ENCODE measurements at regions not wholly inside any gene's neighbourhood (a gene's known extent, or its start where the extent isn't known, plus 50 kb on each side); places are given as distances from the start of the nearest gene placed in this dataset.

- ATAC-seq (ENCODE audit: insufficient read depth, low read depth) (no peak), DNase-seq (no peak)
- Histone ChIP-seq H3K9ac (ENCODE audit: low read depth, low read length) (no peak overlapping the region), H3K4me3 (ENCODE audit: low read depth in 1 of 2, low read length in 2 of 2) (no peak overlapping the region), H4K20me1 (ENCODE audit: insufficient read depth, low read length) (no peaks in the 10 kb centered on the region), H3K9me3 (ENCODE audit: insufficient read depth, low read length, severe bottlenecking) (no peaks in the 10 kb centered on the region), H2AFZ (ENCODE audit: low read depth, low read length) (no peak overlapping the region), H3K79me2 (ENCODE audit: insufficient read depth, low read length) (no peaks in the 10 kb centered on the region), H3K36me3 (ENCODE audit: insufficient read depth, low read length) (no peaks in the 10 kb centered on the region), H3K27me3 (ENCODE audit: insufficient read depth, low read length, poor library complexity) (no peaks in the 10 kb centered on the region), H3K27ac (ENCODE audit: low read length) (no peak overlapping the region), H3K4me2 (ENCODE audit: insufficient read depth, low read length) (no peak overlapping the region), H3K4me1 (ENCODE audit: insufficient read depth, low read length) (no peaks in the 10 kb centered on the region)
- TF ChIP-seq EZH2 (IDR thresholded peaks at IDR 0.05; ENCODE audit: borderline replicate concordance, low read depth, low read length, severe bottlenecking) (no peak), CTCF (IDR thresholded peaks at IDR 0.05; ENCODE audit: borderline replicate concordance, extremely low read depth, low read length, poor library complexity, severe bottlenecking) (no peak)
Observed at GRCh38 chr9:99509900-99510535, 287.9 kb downstream of the SEC61B start.

- Histone ChIP-seq H3K9ac (ENCODE audit: low read depth, low read length) (no peak overlapping the region), H3K4me1 (ENCODE audit: insufficient read depth, low read length) (no peaks in the 10 kb centered on the region), H3K79me2 (ENCODE audit: insufficient read depth, low read length) (no peaks in the 10 kb centered on the region), H3K27ac (ENCODE audit: low read length) (no peak overlapping the region), H3K36me3 (ENCODE audit: insufficient read depth, low read length) (no peaks in the 10 kb centered on the region), H3K9me3 (ENCODE audit: insufficient read depth, low read length, severe bottlenecking) (no peaks in the 10 kb centered on the region), H3K27me3 (ENCODE audit: insufficient read depth, low read length, poor library complexity) (peaks cover 4% of the 10 kb centered on the region), H3K4me3 (ENCODE audit: low read depth in 1 of 2, low read length in 2 of 2) (no peak overlapping the region), H3K4me2 (ENCODE audit: insufficient read depth, low read length) (no peak overlapping the region), H2AFZ (ENCODE audit: low read depth, low read length) (no peak overlapping the region), H4K20me1 (ENCODE audit: insufficient read depth, low read length) (no peaks in the 10 kb centered on the region)
- ATAC-seq (ENCODE audit: insufficient read depth, low read depth) (no peak), DNase-seq (no peak)
- TF ChIP-seq CTCF (IDR thresholded peaks at IDR 0.05; ENCODE audit: borderline replicate concordance, extremely low read depth, low read length, poor library complexity, severe bottlenecking) (no peak), EZH2 (IDR thresholded peaks at IDR 0.05; ENCODE audit: borderline replicate concordance, low read depth, low read length, severe bottlenecking) (no peak)
Observed at GRCh38 chr9:99511723-99512122, 289.6 kb downstream of the SEC61B start.

- Histone ChIP-seq H3K4me1 (ENCODE audit: insufficient read depth, low read length) (no peaks in the 10 kb centered on the region), H2AFZ (ENCODE audit: low read depth, low read length) (no peak overlapping the region), H3K27me3 (ENCODE audit: insufficient read depth, low read length, poor library complexity) (peaks cover 4% of the 10 kb centered on the region), H3K4me3 (ENCODE audit: low read depth in 1 of 2, low read length in 2 of 2) (no peak overlapping the region), H3K9me3 (ENCODE audit: insufficient read depth, low read length, severe bottlenecking) (no peaks in the 10 kb centered on the region), H3K79me2 (ENCODE audit: insufficient read depth, low read length) (no peaks in the 10 kb centered on the region), H3K4me2 (ENCODE audit: insufficient read depth, low read length) (no peak overlapping the region), H4K20me1 (ENCODE audit: insufficient read depth, low read length) (no peaks in the 10 kb centered on the region), H3K27ac (ENCODE audit: low read length) (no peak overlapping the region), H3K9ac (ENCODE audit: low read depth, low read length) (no peak overlapping the region), H3K36me3 (ENCODE audit: insufficient read depth, low read length) (no peaks in the 10 kb centered on the region)
- no peak for TF ChIP-seq EZH2 (IDR thresholded peaks at IDR 0.05; ENCODE audit: borderline replicate concordance, low read depth, low read length, severe bottlenecking)
- no peak for TF ChIP-seq CTCF (IDR thresholded peaks at IDR 0.05; ENCODE audit: borderline replicate concordance, extremely low read depth, low read length, poor library complexity, severe bottlenecking)
- DNase-seq (no peak), ATAC-seq (ENCODE audit: insufficient read depth, low read depth) (no peak)
Observed at GRCh38 chr9:99513441-99514112, 291.5 kb downstream of the SEC61B start.

Measured in DND-41 (cell line).